Mesendoderm (in vitro differentiated cells): ENCODE measurements at regions not wholly inside any gene's neighbourhood (a gene's known extent, or its start where the extent isn't known, plus 50 kb on each side); places are given as distances from the start of the nearest gene placed in this dataset.

Experiments
- DNase-seq: peaks from one replicate; pipeline ENCODE4 v3.0.0; 2013
- H2AK5ac ChIP-seq: 2 replicates; pipeline ENCODE4 v1.6.1; 2013; ENCODE audit warnings: low read length, inconsistent platforms
- H2BK120ac ChIP-seq: 2 replicates; pipeline ENCODE4 v1.6.1; 2013; ENCODE audit warnings: low read depth, mild to moderate bottlenecking, low read length, moderate library complexity, mixed read lengths
- H2BK15ac ChIP-seq: replicated peaks from 2 replicates; pipeline ENCODE4 v1.6.1; 2013; ENCODE audit warnings: low read depth, mild to moderate bottlenecking, moderate library complexity
- H2BK5ac ChIP-seq: 2 replicates; pipeline ENCODE4 v1.6.1; 2013; ENCODE audit warnings: low read length, inconsistent platforms
- H3K18ac ChIP-seq: 2 replicates; pipeline ENCODE4 v1.6.1; 2013; ENCODE audit warnings: mild to moderate bottlenecking, low read length, mixed read lengths
- H3K23ac ChIP-seq: one replicate; pipeline ENCODE4 v1.6.1; 2013; ENCODE audit warnings: low read length
- H3K27ac ChIP-seq: 2 replicates; pipeline ENCODE4 v1.5.1; 2013; ENCODE audit warnings: low read depth, mild to moderate bottlenecking, inconsistent platforms, low read length, moderate library complexity
- H3K27me3 ChIP-seq: 2 replicates; pipeline ENCODE4 v1.6.1; 2013; ENCODE audit warnings: low read length, control low read depth, mild to moderate bottlenecking, inconsistent platforms; ENCODE audit not compliant: insufficient read depth, poor library complexity
- H3K36me3 ChIP-seq: 2 replicates; pipeline ENCODE4 v1.6.1; 2013; ENCODE audit warnings: low read length, inconsistent platforms; ENCODE audit not compliant: control insufficient read depth, insufficient read depth
- H3K4ac ChIP-seq: one replicate; pipeline ENCODE4 v1.6.1; 2013; ENCODE audit warnings: low read depth, mild to moderate bottlenecking, low read length, moderate library complexity
- H3K4me1 ChIP-seq: 2 replicates; pipeline ENCODE4 v1.6.1; 2013; ENCODE audit warnings: low read depth, low read length, inconsistent platforms; ENCODE audit not compliant: control insufficient read depth
- H3K4me2 ChIP-seq: 2 replicates; pipeline ENCODE4 v1.6.1; 2013; ENCODE audit warnings: low read length
- H3K4me3 ChIP-seq: 2 replicates; pipeline ENCODE4 v1.5.1; 2013; ENCODE audit warnings: mild to moderate bottlenecking, low read length
- H3K56ac ChIP-seq: one replicate; pipeline ENCODE4 v1.6.1; 2013; ENCODE audit warnings: low read length
- H3K79me1 ChIP-seq: 2 replicates; pipeline ENCODE4 v1.6.1; 2013; ENCODE audit warnings: low read length, inconsistent platforms
- H3K79me2 ChIP-seq: 2 replicates; pipeline ENCODE4 v1.6.1; 2013; ENCODE audit warnings: mild to moderate bottlenecking, low read length; ENCODE audit not compliant: control insufficient read depth, insufficient read depth
- H3K9ac ChIP-seq: 2 replicates; pipeline ENCODE4 v1.6.1; 2013; ENCODE audit warnings: low read length, inconsistent platforms
- H4K5ac ChIP-seq: one replicate; pipeline ENCODE4 v1.6.1; 2013; ENCODE audit warnings: low read length
- H4K8ac ChIP-seq: one replicate; pipeline ENCODE4 v1.6.1; 2013; ENCODE audit warnings: low read depth, mild to moderate bottlenecking, control low read depth, low read length, moderate library complexity
- WGBS: extraction: QIAGEN DNeasy Blood & Tissue Kit; methylation state at CpG from one replicate; pipeline ENCODE4 v1.1.7; 2013; ENCODE audit warnings: low lambda C conversion rate, missing lambda C conversion rate; ENCODE audit not compliant: insufficient coverage; ENCODE audit errors: extremely low coverage; 5-methylcytosine and 5-hydroxymethylcytosine counted together

GRCh38 chr14:106507354-106507753 is 981.0 kb downstream of the TMEM121 start:
- no peak overlapping the region for H3K23ac ChIP-seq
- no peak overlapping the region for H3K18ac ChIP-seq
- H3K79me2 ChIP-seq = no peaks in the 10 kb centered on the region
- no peaks in the 10 kb centered on the region for H3K36me3 ChIP-seq
- H2BK5ac ChIP-seq = no peak overlapping the region
- no peak overlapping the region for H3K4ac ChIP-seq
- no peak overlapping the region for H3K56ac ChIP-seq
- H4K5ac ChIP-seq = no peak overlapping the region
- H3K27ac ChIP-seq = no peak overlapping the region
- H3K79me1 ChIP-seq = no peaks in the 10 kb centered on the region
- H2BK120ac ChIP-seq = no peak overlapping the region
- no peaks in the 10 kb centered on the region for H3K27me3 ChIP-seq
- DNase-seq = no peak
- no peak overlapping the region for H2BK15ac ChIP-seq
- H3K9ac ChIP-seq = no peak overlapping the region
- no peaks in the 10 kb centered on the region for H3K4me1 ChIP-seq
- no peak overlapping the region for H3K4me3 ChIP-seq
- no peak overlapping the region for H2AK5ac ChIP-seq
- H4K8ac ChIP-seq = no peak overlapping the region
- no CpG with 5 or more reads among the region's 3 CpGs for WGBS
- no peak overlapping the region for H3K4me2 ChIP-seq

- Histone ChIP-seq H3K4me3 (no peak overlapping the region), H3K4ac (no peak overlapping the region), H2AK5ac (no peak overlapping the region), H4K8ac (no peak overlapping the region), H3K18ac (no peak overlapping the region), H3K56ac (no peak overlapping the region), H2BK5ac (no peak overlapping the region), H3K4me2 (no peak overlapping the region), H4K5ac (no peak overlapping the region), H3K36me3 (no peaks in the 10 kb centered on the region), H3K79me1 (no peaks in the 10 kb centered on the region), H3K27me3 (no peaks in the 10 kb centered on the region), H2BK120ac (no peak overlapping the region), H3K4me1 (no peaks in the 10 kb centered on the region), H3K27ac (no peak overlapping the region), H3K9ac (no peak overlapping the region), H3K23ac (no peak overlapping the region), H2BK15ac (no peak overlapping the region), H3K79me2 (no peaks in the 10 kb centered on the region)
- WGBS = no CpG with 5 or more reads among the region's 3 CpGs
- DNase-seq = no peak
Observed at GRCh38 chr14:106508216-106508615, 981.8 kb downstream of the TMEM121 start.

- DNase-seq = no peak
Observed at GRCh38 chr14:106509176-106509575, 982.8 kb downstream of the TMEM121 start.

GRCh38 chr14:106509807-106510206 is 983.4 kb downstream of the TMEM121 start:
- no peak overlapping the region for H3K23ac ChIP-seq
- H3K4me1 ChIP-seq = no peaks in the 10 kb centered on the region
- no peak overlapping the region for H3K18ac ChIP-seq
- no peak overlapping the region for H3K9ac ChIP-seq
- H2BK120ac ChIP-seq = no peak overlapping the region
- H4K5ac ChIP-seq = no peak overlapping the region
- H3K79me1 ChIP-seq = no peaks in the 10 kb centered on the region
- no CpG with 5 or more reads among the region's 3 CpGs for WGBS
- no peak overlapping the region for H3K4ac ChIP-seq
- H3K4me3 ChIP-seq = no peak overlapping the region
- DNase-seq = no peak
- no peak overlapping the region for H2BK15ac ChIP-seq
- no peak overlapping the region for H2AK5ac ChIP-seq
- H3K27ac ChIP-seq = no peak overlapping the region
- no peak overlapping the region for H3K56ac ChIP-seq
- no peak overlapping the region for H3K4me2 ChIP-seq
- no peaks in the 10 kb centered on the region for H3K36me3 ChIP-seq
- no peak overlapping the region for H2BK5ac ChIP-seq
- H3K27me3 ChIP-seq = no peaks in the 10 kb centered on the region
- H4K8ac ChIP-seq = no peak overlapping the region
- H3K79me2 ChIP-seq = no peaks in the 10 kb centered on the region

More at GRCh38 chr14:106509176-106509575, 982.8 kb downstream of the TMEM121 start:
- Histone ChIP-seq H3K4ac (no peak overlapping the region), H2BK5ac (no peak overlapping the region), H2BK15ac (no peak overlapping the region), H3K4me1 (no peaks in the 10 kb centered on the region), H3K18ac (no peak overlapping the region), H3K27me3 (no peaks in the 10 kb centered on the region), H3K27ac (no peak overlapping the region), H3K4me2 (no peak overlapping the region), H3K36me3 (no peaks in the 10 kb centered on the region), H3K9ac (no peak overlapping the region), H3K23ac (no peak overlapping the region), H3K56ac (no peak overlapping the region), H3K4me3 (no peak overlapping the region), H4K8ac (no peak overlapping the region), H3K79me1 (no peaks in the 10 kb centered on the region), H4K5ac (no peak overlapping the region), H3K79me2 (no peaks in the 10 kb centered on the region), H2AK5ac (no peak overlapping the region), H2BK120ac (no peak overlapping the region)
- no CpG with 5 or more reads among the region's 2 CpGs for WGBS

- no peak overlapping the region for H3K56ac ChIP-seq
- H3K23ac ChIP-seq = no peak overlapping the region
- H3K79me1 ChIP-seq = no peaks in the 10 kb centered on the region
- no peak overlapping the region for H3K27ac ChIP-seq
- H3K4me1 ChIP-seq = no peaks in the 10 kb centered on the region
- H3K4ac ChIP-seq = no peak overlapping the region
- WGBS = no CpG with 5 or more reads among the region's 9 CpGs
- no peak overlapping the region for H2BK120ac ChIP-seq
- no peaks in the 10 kb centered on the region for H3K36me3 ChIP-seq
- H2AK5ac ChIP-seq = no peak overlapping the region
- no peak overlapping the region for H4K5ac ChIP-seq
- no peak overlapping the region for H2BK15ac ChIP-seq
- DNase-seq = no peak
- H3K4me3 ChIP-seq = no peak overlapping the region
- no peak overlapping the region for H4K8ac ChIP-seq
- H2BK5ac ChIP-seq = no peak overlapping the region
- no peak overlapping the region for H3K9ac ChIP-seq
- no peak overlapping the region for H3K18ac ChIP-seq
- no peaks in the 10 kb centered on the region for H3K79me2 ChIP-seq
- H3K4me2 ChIP-seq = no peak overlapping the region
- H3K27me3 ChIP-seq = no peaks in the 10 kb centered on the region
Observed at GRCh38 chr14:106511006-106511799, 984.8 kb downstream of the TMEM121 start.

GRCh38 chr14:106511800-106512198 is 985.4 kb downstream of the TMEM121 start:
- Histone ChIP-seq H3K4me3 (no peak overlapping the region), H2AK5ac (no peak overlapping the region), H3K27me3 (no peaks in the 10 kb centered on the region), H3K27ac (no peak overlapping the region), H2BK120ac (no peak overlapping the region), H3K4ac (no peak overlapping the region), H3K18ac (no peak overlapping the region), H3K23ac (no peak overlapping the region), H3K9ac (no peak overlapping the region), H4K8ac (no peak overlapping the region), H2BK5ac (no peak overlapping the region), H3K79me2 (no peaks in the 10 kb centered on the region), H2BK15ac (no peak overlapping the region), H3K36me3 (no peaks in the 10 kb centered on the region), H4K5ac (no peak overlapping the region), H3K56ac (no peak overlapping the region), H3K4me1 (no peaks in the 10 kb centered on the region), H3K4me2 (no peak overlapping the region), H3K79me1 (no peaks in the 10 kb centered on the region)
- WGBS = no CpG with 5 or more reads among the region's 9 CpGs
- DNase-seq = no peak
